GM19438 (cell line): ENCODE measurements at regions not wholly inside any gene's neighbourhood (a gene's known extent, or its start where the extent isn't known, plus 50 kb on each side); places are given as distances from the start of the nearest gene placed in this dataset.

Experiments used
- ATAC-seq: cut with Tn5 transposase; IDR thresholded peaks from one replicate; pipeline ENCODE4 v1.9.1; 2021; ENCODE audit warnings: low read depth; ENCODE audit not compliant: unreplicated experiment

GRCh38 chr2:81194176-81194575 is 889.6 kb upstream of the LRRTM1 start:
- no peak for ATAC-seq

- ATAC-seq: no peak
These were observed 877.3 kb upstream of the LRRTM1 start for GRCh38 chr2:81181845-81182244.

- no peak for ATAC-seq
These were observed 866.9 kb upstream of the LRRTM1 start for GRCh38 chr2:81171447-81171846.

- ATAC-seq: no peak
These were observed 859.0 kb upstream of the LRRTM1 start for GRCh38 chr2:81163583-81163982.

- ATAC-seq: no peak
These were observed 854.0 kb upstream of the LRRTM1 start for GRCh38 chr2:81158505-81158904.

- no peak for ATAC-seq
These were observed 843.8 kb upstream of the LRRTM1 start for GRCh38 chr2:81148323-81148722.

- no peak for ATAC-seq
These were observed 831.7 kb upstream of the LRRTM1 start for GRCh38 chr2:81136296-81136695.

- no peak for ATAC-seq
These were observed 792.8 kb upstream of the LRRTM1 start for GRCh38 chr2:81097361-81097760.

GRCh38 chr2:81093031-81093430 is 788.5 kb upstream of the LRRTM1 start:
- ATAC-seq: no peak

GRCh38 chr2:81087646-81088045 is 783.1 kb upstream of the LRRTM1 start:
- ATAC-seq: no peak

- ATAC-seq: no peak
These were observed 779.5 kb upstream of the LRRTM1 start for GRCh38 chr2:81084101-81084500.

GRCh38 chr2:81078631-81079030 is 774.1 kb upstream of the LRRTM1 start:
- ATAC-seq: no peak

GRCh38 chr2:81078102-81078501 is 773.5 kb upstream of the LRRTM1 start:
- no peak for ATAC-seq

- ATAC-seq: no peak
These were observed 772.8 kb upstream of the LRRTM1 start for GRCh38 chr2:81077396-81077795.

- ATAC-seq: no peak
These were observed 768.9 kb upstream of the LRRTM1 start for GRCh38 chr2:81073412-81073811.

- no peak for ATAC-seq
These were observed 763.6 kb upstream of the LRRTM1 start for GRCh38 chr2:81068144-81068543.

GRCh38 chr2:81061016-81061415 is 756.5 kb upstream of the LRRTM1 start:
- no peak for ATAC-seq

- no peak for ATAC-seq
These were observed 746.1 kb upstream of the LRRTM1 start for GRCh38 chr2:81050580-81051095.

- ATAC-seq: no peak
These were observed 739.1 kb upstream of the LRRTM1 start for GRCh38 chr2:81043681-81044080.

GRCh38 chr2:81007104-81007503 is 702.6 kb upstream of the LRRTM1 start:
- ATAC-seq: no peak

- no peak for ATAC-seq
These were observed 698.4 kb upstream of the LRRTM1 start for GRCh38 chr2:81002906-81003305.

GRCh38 chr2:80987466-80987865 is 682.9 kb upstream of the LRRTM1 start:
- ATAC-seq: no peak

GRCh38 chr2:80969900-80970299 is 665.3 kb upstream of the LRRTM1 start:
- no peak for ATAC-seq
